ENCODE measurements at regions not wholly inside any gene's neighbourhood (a gene's known extent, or its start where the extent isn't known, plus 50 kb on each side); places are given as distances from the start of the nearest gene placed in this dataset.

DNA sequence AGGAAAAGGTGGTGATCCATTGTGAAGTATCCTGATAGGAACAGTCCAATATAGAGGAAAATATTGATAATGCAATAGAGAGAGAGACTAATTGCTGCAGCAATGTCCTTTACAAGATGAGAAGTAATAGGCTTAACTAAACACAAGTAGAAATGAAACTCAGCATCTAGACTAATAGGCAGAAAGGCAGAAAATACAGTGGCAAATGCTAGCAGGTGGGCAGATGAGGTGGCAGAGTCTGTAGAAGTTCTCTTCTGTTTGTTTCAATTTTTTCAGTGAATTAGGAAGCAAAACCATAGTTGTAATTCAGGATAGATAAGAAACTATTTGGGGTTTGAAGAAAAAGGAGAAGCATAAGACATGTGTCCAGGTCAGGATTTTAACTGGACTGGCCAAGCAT is 236.7 kb upstream of the HS3ST5 start:
- DNase-seq = no peak
- intact Hi-C loops (cut with DNase I) = no loop called here
- no peak for ATAC-seq

DNA sequence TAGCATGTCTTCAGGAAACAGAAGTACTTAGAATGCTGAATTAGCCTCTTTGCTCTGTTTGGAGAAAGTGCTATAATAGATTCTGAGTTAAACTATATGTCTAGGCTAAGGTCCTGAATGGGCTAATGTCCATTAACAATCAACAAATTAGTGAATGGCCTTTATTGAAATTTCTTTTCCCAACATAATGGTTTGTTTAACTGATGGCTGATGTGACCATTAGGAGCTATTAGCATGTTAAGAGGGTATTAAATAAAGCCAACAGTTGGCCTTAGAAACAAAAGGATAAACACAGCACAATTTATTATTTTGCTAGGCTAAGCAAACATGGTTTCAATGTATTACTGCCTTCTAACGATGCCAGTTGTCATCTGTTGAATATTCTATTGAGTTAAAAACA is 234.3 kb upstream of the HS3ST5 start:
- no peak for ATAC-seq
- no peak for DNase-seq
- intact Hi-C loops (cut with DNase I) = no loop called here

DNA sequence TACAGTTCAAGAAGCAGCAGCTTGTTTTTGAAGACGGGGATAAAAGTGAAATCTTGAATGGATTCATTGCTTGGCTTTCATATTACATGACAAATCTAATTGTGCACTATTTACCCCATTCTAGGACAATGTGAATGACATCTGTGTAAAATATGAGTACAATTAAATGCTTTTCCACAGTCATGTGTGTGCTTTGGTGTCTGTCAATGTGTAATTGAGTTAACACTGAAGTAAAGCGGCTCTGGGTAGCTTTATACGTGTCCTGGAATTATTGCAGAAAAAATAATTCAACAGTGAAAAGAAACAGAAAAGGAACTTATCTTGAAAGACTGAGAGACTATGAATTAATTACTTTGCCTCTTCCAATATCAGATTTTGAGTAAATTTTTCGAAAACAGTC is 233.5 kb upstream of the HS3ST5 start:
- intact Hi-C loops (cut with DNase I) = no loop called here
- DNase-seq (no peak), ATAC-seq (no peak)

DNA sequence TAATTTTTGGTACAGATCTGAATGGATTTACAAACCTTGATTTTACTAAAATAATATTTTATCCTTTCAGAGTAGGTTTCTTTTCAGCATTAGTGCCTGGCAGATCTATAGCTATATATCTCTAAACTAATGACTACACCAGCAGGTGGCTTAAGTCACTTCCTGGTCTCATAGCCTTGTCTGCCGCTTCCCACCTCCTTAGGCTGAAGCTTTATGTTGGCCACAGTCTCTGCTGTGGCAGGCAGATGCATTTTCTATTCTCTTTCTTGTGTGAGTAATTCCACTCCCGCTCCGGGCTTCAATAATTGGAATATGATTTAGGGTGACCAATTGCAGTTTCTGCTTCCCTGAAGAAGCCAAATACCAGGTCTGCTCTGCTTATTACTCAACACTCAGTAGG is 226.8 kb upstream of the HS3ST5 start:
- intact Hi-C loops (cut with DNase I) = no loop called here
- ATAC-seq (no peak), DNase-seq (no peak)

- ATAC-seq = no peak
- intact Hi-C loops (cut with DNase I) = no loop called here
- no peak for DNase-seq
These were observed 221.6 kb upstream of the HS3ST5 start for GRCh38 chr6:114564302-114564933.

GRCh38 chr6:114559419-114559818 is 216.6 kb upstream of the HS3ST5 start:
- intact Hi-C loops (cut with DNase I) = no loop called here
- ATAC-seq (no peak), DNase-seq (no peak)

DNA sequence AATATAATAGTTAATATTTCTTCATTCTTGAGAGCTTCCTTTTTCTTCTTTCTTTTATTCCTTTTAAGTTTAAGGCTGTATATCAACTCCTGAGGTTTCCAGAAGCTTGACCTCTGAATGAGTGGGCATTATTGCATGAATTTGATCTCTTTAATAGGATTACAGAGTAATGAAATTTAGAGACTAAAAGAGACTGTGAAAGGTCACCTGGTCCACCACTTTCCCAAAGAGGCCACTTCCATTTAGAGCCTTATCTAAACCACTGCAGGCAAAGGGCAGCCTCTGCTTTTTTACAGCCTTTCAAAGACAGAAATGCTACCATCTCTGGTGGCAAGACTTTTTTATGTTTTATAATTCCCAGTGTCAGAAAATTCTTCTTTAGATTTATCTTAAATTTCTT is 215.3 kb upstream of the HS3ST5 start:
- no peak for ATAC-seq
- intact Hi-C loops (cut with DNase I) = no loop called here
- DNase-seq = no peak

DNA sequence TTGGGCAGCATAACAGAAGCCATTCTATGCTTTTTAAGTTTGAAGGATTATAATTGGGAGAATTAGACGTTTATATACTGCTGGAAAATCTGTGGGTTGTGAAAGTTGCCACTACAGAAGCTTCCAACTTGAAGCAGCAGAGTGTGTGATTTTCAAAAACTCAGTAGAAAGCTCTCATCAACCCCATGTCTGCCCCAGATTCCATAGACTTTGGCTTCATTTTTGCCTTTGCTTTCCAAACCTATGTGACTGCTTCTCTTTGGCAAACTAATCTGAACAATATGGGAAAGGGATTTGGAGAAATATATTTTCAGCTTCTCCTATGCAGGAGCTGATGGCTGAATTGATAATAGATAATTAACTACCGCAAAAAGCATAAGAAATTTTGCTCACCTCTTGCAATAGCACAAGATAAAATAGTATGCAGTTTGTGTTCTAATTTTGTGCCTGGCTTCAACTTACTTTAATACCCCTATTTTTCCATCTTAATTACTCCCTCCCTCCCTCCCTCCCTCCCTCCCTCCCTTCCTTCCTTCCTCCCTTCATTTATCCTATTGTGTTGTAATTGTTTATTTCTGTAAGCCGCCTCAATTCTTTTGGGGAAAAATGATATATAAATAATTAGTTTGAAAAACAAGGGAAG is 214.1 kb upstream of the HS3ST5 start:
- intact Hi-C loops (cut with DNase I) = no loop called here

DNA sequence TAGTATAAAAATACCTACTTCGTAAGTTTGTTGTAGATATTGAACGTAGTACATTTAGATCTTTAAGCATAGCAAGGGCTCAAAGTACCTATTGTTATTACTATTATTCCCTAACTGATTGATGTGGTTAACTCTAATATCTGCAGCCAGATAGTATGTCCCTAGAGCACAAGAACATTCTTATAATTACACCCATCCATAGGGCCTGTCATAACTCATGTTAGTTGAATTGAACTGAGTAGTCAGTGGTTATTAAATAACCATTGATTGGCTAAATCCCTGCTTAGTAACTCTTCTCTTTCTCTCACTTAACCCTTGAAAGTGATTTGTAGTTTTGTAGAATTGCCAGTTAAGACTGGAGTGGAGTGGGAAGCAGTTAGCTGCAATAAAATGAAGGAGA is 207.5 kb upstream of the HS3ST5 start:
- intact Hi-C loops (cut with DNase I) = no loop called here
- ATAC-seq (no peak), DNase-seq (no peak)

More for the DNA sequence above, 214.1 kb upstream of the HS3ST5 start:
- DNase-seq = no peak
- ATAC-seq = no peak

- no peak for ATAC-seq
- no peak for DNase-seq
- intact Hi-C loops (cut with DNase I) = no loop called here
These were observed 200.9 kb upstream of the HS3ST5 start for GRCh38 chr6:114543696-114544095.

DNA sequence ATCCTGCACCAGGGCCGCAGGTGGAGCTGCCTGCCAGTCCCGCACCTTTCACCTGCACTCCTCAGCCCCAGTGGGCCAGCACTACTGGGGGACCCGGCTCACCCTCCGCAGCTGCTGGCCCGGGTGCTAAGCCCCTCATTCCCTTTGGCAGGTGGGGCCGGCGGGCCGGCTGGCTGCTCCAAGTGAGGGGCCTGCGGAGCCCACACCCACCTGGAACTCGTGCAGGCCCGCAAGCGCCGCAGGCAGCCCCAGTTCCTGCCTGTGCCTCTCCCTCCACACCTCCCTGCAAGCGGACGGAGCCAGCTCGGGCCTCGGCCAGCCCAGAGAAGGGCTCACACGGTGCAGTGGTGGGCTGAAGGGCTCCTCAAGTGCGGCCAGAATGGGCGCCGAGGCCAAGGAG is 199.0 kb upstream of the HS3ST5 start:
- no peak for ATAC-seq
- intact Hi-C loops (cut with DNase I) = no loop called here
- no peak for DNase-seq

GRCh38 chr6:114537977-114538376 is 195.2 kb upstream of the HS3ST5 start:
- intact Hi-C loops (cut with DNase I) = no loop called here
- no peak for ATAC-seq
- no peak for DNase-seq

DNA sequence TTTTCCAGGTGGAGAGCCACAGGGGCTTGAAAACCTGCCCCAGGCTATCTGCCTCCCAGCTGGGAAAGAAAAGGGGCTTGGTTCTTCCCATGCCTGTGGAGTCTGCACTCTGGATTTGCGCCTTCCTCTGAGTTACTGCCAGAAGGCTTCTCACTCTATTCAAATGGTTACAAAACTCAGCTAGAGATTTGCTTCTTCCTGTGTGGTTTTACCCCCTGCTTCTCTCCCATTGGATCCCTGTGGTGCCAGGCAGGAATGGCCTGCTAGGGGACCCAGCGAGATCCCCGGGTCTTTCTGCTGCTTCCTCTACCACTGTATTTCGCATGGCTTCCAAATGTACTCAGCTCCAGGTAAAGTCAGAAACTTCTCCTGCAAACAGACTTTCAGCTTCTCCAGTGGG is 192.0 kb upstream of the HS3ST5 start:
- ATAC-seq = no peak

GRCh38 chr6:114524081-114524480 is 181.3 kb upstream of the HS3ST5 start:
- DNase-seq (no peak), ATAC-seq (no peak)
- intact Hi-C loops (cut with DNase I) = no loop called here

More for the DNA sequence above, 192.0 kb upstream of the HS3ST5 start:
- no peak for DNase-seq
- intact Hi-C loops (cut with DNase I) = no loop called here

DNA sequence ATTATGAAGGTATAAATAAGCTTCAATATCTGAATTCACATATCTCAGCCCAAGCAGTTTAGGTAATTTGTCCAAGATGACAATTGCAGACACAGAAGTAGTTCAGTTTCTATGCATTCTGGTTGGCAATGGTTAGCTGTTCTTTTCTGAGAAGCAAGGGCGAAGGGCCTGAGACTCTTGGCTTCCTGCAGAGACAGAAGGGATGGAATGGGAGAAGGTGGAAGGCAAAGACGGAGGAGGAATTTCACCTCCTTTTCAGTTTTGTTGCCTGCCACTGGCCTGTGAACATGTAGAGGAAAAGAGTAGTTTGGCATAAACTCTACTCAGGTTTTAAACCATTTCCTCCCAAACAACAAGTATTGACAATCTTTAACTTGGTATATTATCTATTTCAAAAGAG is 180.7 kb upstream of the HS3ST5 start:
- DNase-seq = no peak
- intact Hi-C loops (cut with DNase I) = no loop called here
- no peak for ATAC-seq

- ATAC-seq (no peak), DNase-seq (no peak)
- intact Hi-C loops (cut with DNase I) = no loop called here
These were observed 179.1 kb upstream of the HS3ST5 start for GRCh38 chr6:114521926-114522325.

- ATAC-seq = no peak
- DNase-seq = no peak
- intact Hi-C loops (cut with DNase I) = no loop called here
These were observed 178.2 kb upstream of the HS3ST5 start for GRCh38 chr6:114520976-114521375.

- DNase-seq (no peak), ATAC-seq (no peak)
- intact Hi-C loops (cut with DNase I) = no loop called here
These were observed 171.3 kb upstream of the HS3ST5 start for GRCh38 chr6:114514170-114514569.

GRCh38 chr6:114471450-114471849 is 128.6 kb upstream of the HS3ST5 start:
- DNase-seq (no peak), ATAC-seq (no peak)
- intact Hi-C loops (cut with DNase I) = no loop called here

DNA sequence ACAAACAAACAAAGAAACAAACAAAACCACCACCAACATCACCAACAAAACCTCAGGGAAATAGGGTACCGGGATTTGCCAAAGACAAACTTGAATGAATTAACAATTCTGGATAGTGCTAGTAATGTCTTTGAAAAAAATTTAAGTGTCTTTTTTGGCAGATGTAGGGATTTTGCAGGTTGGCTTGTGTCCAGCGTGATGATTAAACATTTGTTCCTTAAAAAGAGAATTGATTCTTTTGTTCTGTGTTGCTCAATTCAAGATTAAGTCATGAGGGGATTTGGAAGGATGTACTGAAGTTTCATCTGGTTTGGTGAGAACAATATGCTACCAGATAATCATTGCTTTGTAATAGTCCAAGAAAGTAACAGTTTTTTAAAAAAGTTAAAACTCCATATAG is 125.1 kb upstream of the HS3ST5 start:
- DNase-seq = no peak
- intact Hi-C loops (cut with DNase I) = no loop called here
- no peak for ATAC-seq

DNA sequence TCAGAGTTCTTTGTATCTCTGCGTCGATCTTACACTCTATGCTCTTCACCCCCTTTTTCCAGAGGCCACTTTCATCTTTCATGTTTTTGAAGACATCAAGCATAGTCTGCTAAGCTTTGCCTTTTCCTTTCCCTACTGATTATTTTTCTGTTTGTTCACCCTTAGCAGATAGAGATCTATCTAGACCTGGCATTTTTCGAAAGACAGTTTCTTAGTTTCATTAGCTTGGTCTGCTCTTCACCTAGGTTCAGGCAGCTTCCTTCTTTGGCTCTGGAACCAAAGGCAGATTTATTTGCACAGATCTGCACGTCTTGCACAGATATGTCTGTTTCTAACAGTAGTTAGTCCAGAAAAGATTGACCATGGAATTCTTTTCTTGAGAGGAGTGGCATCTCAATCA is 122.7 kb upstream of the HS3ST5 start:
- ATAC-seq (no peak), DNase-seq (no peak)
- intact Hi-C loops (cut with DNase I) = no loop called here

Measured in left cardiac atrium (tissue), 4 donors.